Activated CD4-positive, alpha-beta T cell treated with anti-CD3 and anti-CD28 coated beads, Interleukin-2, amount 50 U/mL, for 24 hours (primary cell): ENCODE measurements at regions not wholly inside any gene's neighbourhood (a gene's known extent, or its start where the extent isn't known, plus 50 kb on each side); places are given as distances from the start of the nearest gene placed in this dataset.

ENCODE experiments used
- DNase-seq, 2 donors: peaks; one replicate each; pipeline ENCODE4 v3.0.0-alpha.2; 2020; ENCODE audit warnings: low read depth in 1 of 2, low spot score in 1 of 2

- DNase-seq, result no peak
These were observed 314.6 kb upstream of the PROK2 start for GRCh38 chr3:72099326-72100079.

GRCh38 chr3:72097053-72097452 lies 312.1 kb upstream of the PROK2 start:
- DNase-seq, result no peak

DNA sequence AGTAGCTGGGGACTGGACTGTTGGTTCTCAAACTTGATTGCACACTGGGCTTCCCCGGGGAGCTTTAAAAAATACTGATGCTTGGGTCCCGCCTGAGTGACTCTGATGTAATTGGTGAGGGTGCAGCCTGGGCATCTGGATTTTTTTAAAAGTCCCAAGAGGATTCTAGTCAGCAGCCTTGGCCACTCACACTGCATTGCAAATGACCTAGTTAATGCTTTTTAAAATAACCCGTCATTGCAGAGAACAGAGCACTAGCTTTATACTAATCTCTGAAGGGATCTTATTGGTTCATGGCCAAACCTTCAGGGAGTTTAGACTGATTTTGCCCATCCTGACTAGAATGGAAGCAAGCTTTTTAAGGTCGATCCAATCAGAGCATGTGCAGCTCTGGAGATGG lies 310.6 kb upstream of the PROK2 start:
- no peak for DNase-seq

DNA sequence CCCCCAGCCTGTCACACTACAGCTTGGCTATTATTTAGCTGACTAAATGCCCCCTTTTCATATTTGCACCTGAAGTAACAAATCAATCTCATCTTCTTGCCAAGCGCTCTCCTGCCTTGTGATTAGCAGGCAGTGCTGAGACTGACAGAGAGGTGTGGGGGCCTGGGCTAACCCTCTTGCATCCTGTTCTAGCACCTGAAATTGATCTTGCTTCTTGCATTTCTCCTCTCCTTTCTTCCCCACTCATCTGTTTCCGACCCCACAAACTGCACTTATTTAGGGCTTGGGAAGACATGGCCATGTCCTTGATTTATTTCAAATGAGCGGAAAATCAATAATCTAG lies 309.0 kb upstream of the PROK2 start:
- no peak for DNase-seq

DNA sequence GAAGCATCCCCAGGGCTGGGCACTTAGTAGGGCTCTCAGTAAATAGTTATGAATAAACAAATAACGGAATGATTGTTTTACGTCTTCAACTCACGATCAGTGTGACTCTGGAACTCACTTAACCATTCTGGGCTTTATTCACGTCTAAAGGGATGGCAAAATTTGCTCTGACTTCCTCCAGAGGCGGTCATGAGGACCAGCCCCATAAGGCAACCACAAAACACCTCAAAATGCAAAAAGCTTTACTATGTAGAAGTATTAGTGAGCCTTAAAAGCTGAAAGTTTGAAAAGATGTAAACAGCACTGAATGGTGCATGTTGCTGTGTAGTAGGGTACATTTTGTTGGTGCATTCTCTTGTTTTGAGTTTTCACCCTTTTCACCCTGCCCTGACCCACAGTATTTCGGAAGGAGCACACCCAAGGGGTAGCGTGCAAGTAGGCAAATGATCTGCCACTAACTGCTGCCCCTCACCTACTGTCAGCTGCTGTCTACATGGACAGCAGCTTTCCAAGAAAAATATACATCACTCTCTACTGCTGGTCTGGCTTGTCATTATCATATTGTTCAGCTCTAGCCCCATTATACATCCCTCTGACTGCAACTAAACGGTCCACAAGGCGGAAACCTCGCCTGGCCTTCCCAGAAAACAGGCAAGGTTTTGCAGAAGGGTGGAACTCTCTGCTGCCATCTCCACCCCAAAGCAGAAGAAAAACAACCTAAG lies 308.5 kb upstream of the PROK2 start:
- no peak for DNase-seq

DNA sequence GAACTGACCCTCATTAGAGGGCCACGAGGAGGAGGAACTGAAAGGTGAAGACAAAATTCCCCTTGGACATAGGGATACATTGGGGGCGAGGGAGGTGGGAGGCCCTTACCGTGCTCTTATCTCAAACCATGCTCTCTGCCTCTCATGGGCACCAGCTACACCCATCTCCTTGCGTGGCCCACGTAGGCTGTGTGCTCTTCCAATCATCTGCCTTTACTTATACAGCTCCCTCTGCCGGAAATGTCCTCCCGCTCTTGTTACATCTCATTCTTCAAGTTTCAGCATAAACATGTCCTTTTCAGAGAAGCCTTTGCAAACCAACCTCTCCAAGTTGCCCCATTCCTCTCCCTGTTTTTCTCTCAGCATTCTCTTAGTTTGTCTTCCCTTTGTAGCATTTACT lies 307.8 kb upstream of the PROK2 start:
- no peak for DNase-seq

DNA sequence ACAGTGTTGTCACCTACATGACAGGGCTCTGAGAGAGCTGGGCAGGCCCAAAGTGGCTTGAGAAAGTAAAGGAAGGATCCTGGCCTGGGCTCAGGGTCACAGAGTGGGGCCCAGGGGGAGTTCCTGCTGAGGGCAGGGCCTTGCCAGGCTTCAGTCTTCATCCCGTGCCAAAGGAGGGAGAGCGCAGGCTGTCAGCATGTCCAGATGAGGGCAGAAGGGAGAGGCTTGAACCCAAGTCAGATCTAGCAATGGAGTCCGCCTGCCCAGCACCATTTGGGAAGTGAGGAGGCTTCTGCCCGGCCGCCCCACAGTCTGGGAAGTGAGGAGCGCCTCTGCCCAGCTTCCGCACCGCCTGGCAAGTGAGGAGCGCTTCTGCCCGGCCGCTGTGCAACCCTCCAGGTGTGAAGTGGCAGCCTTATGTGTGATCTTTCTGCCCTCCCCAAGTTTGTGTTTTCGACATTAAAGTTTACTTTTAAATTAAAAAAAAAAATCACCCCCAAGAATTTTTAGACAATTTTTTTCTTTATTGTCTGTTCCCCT lies 303.6 kb upstream of the PROK2 start:
- no peak for DNase-seq

- no peak for DNase-seq
These were observed 302.5 kb upstream of the PROK2 start for GRCh38 chr3:72087420-72087819.

DNA sequence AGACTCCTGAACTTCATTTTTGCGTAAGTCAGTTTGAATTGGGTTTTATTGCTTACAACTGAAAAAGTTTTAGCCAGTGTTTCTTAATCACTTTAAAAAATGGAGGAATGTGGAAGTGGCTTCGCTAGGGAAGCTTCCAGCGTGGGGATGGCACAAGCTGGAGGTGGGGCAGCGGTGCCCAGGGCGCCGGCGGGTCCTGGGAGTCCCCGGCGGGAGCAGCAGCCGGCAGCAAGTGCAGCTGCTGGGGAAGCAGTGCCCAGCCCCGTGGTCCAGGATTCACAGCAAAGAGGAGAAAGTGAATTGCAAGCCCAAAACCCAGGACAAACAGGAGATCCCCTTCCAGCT lies 301.8 kb upstream of the PROK2 start:
- DNase-seq, result no peak

DNA sequence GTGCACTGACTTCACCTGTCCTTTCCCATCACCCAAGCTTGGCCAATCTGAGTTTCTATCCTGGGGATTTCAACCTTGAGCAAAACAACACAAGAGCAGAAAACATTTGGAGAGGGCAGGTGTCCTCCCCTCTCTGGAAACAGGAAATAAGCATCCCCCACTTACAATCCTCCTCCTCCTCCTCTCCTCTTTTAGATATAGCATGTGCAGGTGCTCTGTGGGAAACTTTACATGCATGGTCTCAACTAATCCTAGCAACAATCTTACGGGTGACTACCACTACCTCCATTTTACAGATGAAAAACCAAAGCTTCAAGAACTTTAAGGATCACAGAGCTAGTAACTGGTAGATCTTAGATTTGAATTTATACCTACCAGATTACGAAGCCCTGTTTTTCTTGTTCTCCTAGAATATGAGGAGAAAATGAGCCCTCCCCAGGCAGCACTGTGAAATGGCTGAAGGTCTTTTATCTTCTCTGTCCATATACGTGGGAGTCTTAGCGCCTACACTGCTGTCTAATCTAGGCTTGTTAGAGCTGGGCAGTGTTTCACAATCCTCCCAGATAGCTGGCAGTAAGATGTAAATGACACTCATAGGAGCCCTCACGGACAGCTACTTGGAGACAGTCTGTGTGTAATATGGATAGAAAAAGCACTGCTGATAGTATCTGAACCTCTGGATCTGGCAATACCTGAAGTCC lies 301.2 kb upstream of the PROK2 start:
- DNase-seq, result no peak

GRCh38 chr3:72085036-72085435 lies 300.1 kb upstream of the PROK2 start:
- DNase-seq, result no peak

DNA sequence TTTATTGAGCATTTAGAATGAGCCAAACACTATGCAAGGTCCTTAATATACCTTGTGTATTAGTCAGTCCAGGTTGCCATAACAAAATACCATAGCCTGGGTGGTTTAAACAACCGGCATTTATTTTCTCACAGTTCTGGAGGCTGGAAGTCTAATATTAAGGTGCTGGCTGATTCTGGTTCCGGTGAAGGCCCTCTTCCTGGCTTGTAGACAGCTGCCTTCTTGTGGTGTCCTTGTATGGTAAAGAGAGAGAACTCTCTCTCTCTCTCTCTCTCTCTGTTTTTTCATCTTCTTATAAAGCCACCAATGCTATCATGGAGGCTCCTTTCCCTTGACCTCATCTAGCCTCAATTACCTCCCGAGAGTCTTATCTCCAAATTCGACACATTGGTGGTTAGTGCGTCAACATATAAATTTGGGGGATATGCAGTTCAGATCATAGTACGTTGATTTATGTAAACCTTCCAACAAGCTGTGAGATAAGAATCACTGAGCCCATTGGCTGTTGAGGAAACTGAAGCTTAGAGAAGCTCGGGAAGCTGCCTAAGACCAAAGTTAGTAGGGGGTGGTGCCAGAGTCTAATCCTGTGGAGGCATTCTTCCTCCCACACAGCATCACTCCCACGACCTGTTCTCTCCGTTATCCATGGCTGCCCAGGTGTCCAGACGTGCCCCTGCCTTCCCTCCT lies 298.0 kb upstream of the PROK2 start:
- no peak for DNase-seq

DNA sequence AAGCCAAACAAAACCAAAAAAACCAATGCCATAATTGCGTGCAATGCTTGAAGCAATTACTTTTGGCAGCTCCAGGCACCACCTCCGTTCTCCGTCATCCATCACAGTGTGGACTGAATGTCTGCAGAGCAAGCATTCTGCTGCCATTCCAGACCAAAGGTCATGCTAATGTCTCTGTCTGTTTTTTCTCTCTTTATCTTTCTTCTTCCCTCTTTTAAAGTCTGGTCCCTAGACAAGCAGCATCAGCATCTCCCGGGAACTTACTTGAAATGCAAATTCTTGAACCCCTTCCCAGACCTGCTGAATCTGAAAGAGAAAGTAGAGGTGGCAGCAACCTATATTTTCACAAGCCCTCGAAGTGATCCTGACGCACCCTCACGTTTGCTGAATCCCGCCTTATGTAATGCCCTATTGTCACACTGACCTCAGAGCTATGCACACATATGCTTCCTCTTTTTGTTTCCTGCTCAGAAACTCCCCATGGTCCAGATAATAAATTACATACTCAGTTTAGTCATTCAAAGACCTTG lies 297.3 kb upstream of the PROK2 start:
- DNase-seq, result no peak

DNA sequence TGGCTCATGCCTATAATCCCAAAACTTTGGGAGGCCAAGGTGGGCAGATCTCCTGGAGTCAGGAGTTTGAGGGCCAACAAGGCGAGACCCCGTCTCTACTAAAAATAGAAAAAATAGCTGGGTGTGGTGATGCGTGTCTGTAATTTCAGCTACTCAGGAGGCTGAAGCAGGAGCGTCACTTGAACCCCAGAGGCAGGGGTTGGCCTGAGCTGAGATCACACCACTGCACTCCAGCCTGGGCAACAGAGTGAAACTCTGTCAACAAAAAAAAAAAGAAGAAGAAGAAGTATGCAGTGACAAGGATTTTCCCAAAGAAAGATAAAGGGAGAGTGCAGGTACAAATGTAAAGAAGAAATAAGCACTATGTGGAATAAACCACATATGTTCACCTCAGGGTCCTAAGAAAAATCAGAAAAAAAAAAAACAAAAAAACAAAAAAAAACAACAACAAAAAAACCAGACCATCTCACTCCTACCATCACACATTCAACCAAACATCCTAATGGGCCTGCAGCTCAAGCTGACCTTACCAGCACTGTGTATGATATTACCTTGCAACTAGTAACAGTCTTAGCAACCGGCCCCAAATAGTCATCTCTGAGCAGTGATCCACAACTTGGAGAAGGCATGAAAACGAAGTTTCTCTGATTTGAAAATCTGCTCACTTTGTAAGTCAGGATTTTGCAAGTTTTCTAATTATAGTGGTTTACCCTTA lies 296.7 kb upstream of the PROK2 start:
- no peak for DNase-seq

DNA sequence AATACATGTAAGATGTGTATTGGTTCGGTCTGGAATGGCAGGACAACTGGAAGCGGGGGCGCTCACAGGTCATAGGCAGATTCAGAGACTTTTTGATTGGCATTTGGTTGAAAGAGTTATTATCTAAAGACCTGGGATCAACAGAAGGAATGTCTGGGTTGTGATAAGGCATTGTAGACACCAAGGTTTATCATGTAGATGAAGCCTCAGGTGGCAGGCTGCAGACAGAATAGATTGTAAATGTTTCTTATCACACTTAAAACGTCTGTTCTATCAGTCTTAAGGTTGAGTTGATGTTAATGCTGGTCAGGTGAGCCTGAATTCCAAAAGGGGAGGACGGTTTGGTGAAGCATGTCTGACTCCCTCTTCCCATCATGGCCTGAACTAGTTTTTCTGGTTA lies 295.9 kb upstream of the PROK2 start:
- no peak for DNase-seq

- no peak for DNase-seq
These were observed 295.1 kb upstream of the PROK2 start for GRCh38 chr3:72080095-72080494.

- DNase-seq, result no peak
These were observed 294.5 kb upstream of the PROK2 start for GRCh38 chr3:72079369-72079872.

DNA sequence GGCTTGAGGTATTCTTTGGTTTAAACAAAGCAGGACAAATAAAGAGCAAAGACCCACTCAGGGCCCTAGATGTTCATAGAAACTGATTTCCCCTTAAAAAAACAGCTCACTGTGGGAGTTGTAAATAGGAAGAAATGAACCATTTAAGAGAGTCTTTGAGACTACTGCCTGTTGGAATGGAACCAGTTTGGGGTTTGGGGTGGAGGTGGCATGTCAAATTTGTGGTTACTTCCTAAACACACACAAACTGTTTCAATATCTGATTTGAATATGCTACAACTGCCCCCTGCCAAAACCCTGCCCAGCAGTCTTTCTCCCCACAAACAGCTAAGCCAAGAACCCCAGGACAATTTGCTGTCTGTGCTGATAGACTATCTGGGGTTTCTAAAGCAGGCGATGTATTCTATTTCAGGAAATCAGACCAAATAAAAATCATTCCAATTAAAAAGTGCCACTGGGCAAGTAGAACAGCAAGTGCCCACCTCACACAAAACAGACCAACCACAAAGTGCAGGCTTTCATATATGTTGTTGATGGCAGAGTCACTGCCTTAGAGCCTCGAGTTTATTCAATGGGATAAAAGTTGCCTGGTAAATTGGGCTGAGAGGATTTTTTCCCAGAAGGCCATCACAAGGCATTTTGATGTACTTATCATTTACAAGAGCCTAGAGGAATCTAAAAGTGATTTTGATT lies 293.9 kb upstream of the PROK2 start:
- DNase-seq, result no peak

GRCh38 chr3:72077473-72078259 lies 292.7 kb upstream of the PROK2 start:
- DNase-seq, result no peak
